SK-N-MC (cell line): ENCODE measurements at regions not wholly inside any gene's neighbourhood (a gene's known extent, or its start where the extent isn't known, plus 50 kb on each side); places are given as distances from the start of the nearest gene placed in this dataset.

Source experiments
- DNase-seq: peaks from one replicate; pipeline ENCODE4 v3.0.0-alpha.2; 2011; ENCODE audit warnings: low read depth, low spot score
- H3K27ac ChIP-seq: fragments of 200-600 bp; sonication (generic); 2 replicates; pipeline ENCODE4 v1.5.1; 2016; ENCODE audit warnings: mixed run types
- H3K36me3 ChIP-seq: fragments of 200-600 bp; sonication (generic); 2 replicates; pipeline ENCODE4 v1.6.1; 2017; ENCODE audit warnings: antibody characterized with exemption, low read length, mixed read lengths; ENCODE audit not compliant: insufficient read depth
- H3K4me3 ChIP-seq: fragments of 200-600 bp; sonication (generic); 2 replicates; pipeline ENCODE4 v1.5.1; 2016
- H3K9ac ChIP-seq: fragments of 200-600 bp; sonication (generic); 2 replicates; pipeline ENCODE4 v1.8.0; 2017; ENCODE audit warnings: mixed run types, mixed read lengths; ENCODE audit not compliant: insufficient read length
- H3K9me3 ChIP-seq: fragments of 200-600 bp; sonication (generic); 2 replicates; pipeline ENCODE4 v1.6.1; 2017; ENCODE audit warnings: low read depth, mild to moderate bottlenecking, antibody characterized with exemption, low read length, moderate library complexity, mixed read lengths
- EZH2 ChIP-seq: fragments of 200-600 bp; sonication (generic); IDR thresholded peaks from one replicate; pipeline ENCODE4 v1.6.1; 2017; ENCODE audit warnings: antibody characterized with exemption
- FOXP2 ChIP-seq: optimal IDR thresholded peaks from 2 replicates; pipeline ENCODE3; 2011; ENCODE audit warnings: mild to moderate bottlenecking, moderate library complexity; ENCODE audit not compliant: insufficient read depth; ENCODE audit errors: extremely low read length, control extremely low read depth
- POLR2AphosphoS5 ChIP-seq: IDR thresholded peaks from 2 replicates; pipeline ENCODE4 v1.6.1; 2012; ENCODE audit warnings: mild to moderate bottlenecking, low read depth, low read length, borderline replicate concordance

- H3K9ac ChIP-seq: no peak overlapping the region
- no peaks in the 10 kb centered on the region for H3K9me3 ChIP-seq
- no peak for DNase-seq
- H3K36me3 ChIP-seq: no peaks in the 10 kb centered on the region
- H3K27ac ChIP-seq: no peak overlapping the region
- H3K4me3 ChIP-seq: no peak overlapping the region
- TF ChIP-seq FOXP2 (no peak), EZH2 (no peak), POLR2AphosphoS5 (no peak)
Observed at GRCh38 chr16:26752166-26752565, 314.6 kb upstream of the C16orf82 start.

- DNase-seq: no peak
- TF ChIP-seq POLR2AphosphoS5 (no peak), FOXP2 (no peak), EZH2 (no peak)
- Histone ChIP-seq H3K9me3 (no peaks in the 10 kb centered on the region), H3K27ac (no peak overlapping the region), H3K9ac (no peak overlapping the region), H3K4me3 (no peak overlapping the region), H3K36me3 (no peaks in the 10 kb centered on the region)
Observed at GRCh38 chr16:26756633-26757032, 310.1 kb upstream of the C16orf82 start.

DNA sequence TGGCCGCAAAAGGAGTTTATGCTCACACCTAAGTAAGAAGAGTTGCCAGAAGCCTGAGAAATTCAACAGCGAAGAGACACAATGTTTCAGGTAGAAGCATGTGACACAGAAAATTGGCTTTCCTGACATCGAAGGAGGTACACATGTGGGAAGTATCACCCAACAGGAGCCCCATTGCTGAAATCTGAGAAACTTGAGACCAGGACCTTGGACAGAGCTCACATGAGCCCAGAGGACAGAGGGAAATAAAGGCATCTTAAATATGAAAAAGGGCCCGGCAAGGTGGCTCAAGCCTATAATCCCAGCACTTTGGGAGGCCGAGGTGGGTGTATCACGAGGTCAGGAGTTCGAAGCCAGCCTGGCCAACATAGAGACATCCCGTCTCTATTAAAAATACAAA, 304.1 kb upstream of the C16orf82 start:
- DNase-seq: no peak
- Histone ChIP-seq H3K36me3 (no peaks in the 10 kb centered on the region), H3K4me3 (no peak overlapping the region), H3K27ac (no peak overlapping the region), H3K9ac (no peak overlapping the region), H3K9me3 (no peaks in the 10 kb centered on the region)
- TF ChIP-seq POLR2AphosphoS5 (no peak), EZH2 (no peak), FOXP2 (no peak)

DNA sequence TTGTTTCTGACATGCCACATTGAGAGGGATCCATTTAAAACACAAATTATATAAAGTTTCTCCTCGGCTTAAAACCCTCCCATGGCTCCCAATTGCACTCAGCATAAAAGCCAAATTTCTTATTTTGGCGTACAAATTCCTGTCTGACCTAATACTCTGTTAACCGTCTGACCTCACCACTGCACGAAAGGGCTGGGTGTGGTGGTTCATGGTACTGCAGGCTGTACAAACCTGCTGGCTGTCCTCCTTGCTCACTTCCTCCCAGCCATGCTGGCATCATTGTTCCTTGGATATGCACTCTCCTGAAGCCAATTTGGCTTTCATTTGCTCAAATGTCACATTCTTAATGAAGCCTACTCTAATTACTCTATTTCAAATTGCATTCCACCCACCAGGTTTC, 301.6 kb upstream of the C16orf82 start:
- Histone ChIP-seq H3K27ac (no peak overlapping the region), H3K4me3 (no peak overlapping the region), H3K9ac (no peak overlapping the region), H3K9me3 (no peaks in the 10 kb centered on the region), H3K36me3 (no peaks in the 10 kb centered on the region)
- TF ChIP-seq FOXP2: no peak
- TF ChIP-seq POLR2AphosphoS5: no peak
- no peak for TF ChIP-seq EZH2
- no peak for DNase-seq

GRCh38 chr16:26768385-26769010, 298.2 kb upstream of the C16orf82 start:
- no peak for DNase-seq
- no peak overlapping the region for H3K4me3 ChIP-seq
- no peak overlapping the region for H3K27ac ChIP-seq
- H3K9ac ChIP-seq: no peak overlapping the region
- TF ChIP-seq EZH2 (no peak), FOXP2 (no peak), POLR2AphosphoS5 (no peak)
- H3K9me3 ChIP-seq: no peaks in the 10 kb centered on the region
- no peaks in the 10 kb centered on the region for H3K36me3 ChIP-seq

DNA sequence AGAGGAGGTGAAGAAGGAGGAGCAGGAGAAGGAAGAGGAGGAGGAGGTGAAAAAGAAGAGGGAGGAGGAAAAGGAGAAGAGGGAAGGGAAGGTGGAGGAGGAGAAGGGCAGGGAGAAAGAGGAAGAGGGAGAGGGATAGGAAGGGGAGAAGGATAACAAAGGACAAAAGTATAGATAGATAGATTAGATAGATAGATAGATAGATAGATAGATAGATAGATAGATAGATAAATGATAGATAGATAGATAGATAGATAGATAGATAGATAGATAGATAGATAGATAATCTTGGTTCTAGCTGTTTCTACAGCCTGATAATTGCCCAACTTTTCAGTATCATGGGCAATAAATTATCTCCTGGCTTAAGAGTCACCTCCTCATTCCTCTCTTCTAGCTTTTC, 296.2 kb upstream of the C16orf82 start:
- no peak overlapping the region for H3K27ac ChIP-seq
- no peaks in the 10 kb centered on the region for H3K36me3 ChIP-seq
- H3K9ac ChIP-seq: no peak overlapping the region
- TF ChIP-seq EZH2 (no peak), POLR2AphosphoS5 (no peak)
- no peak overlapping the region for H3K4me3 ChIP-seq
- DNase-seq: no peak
- no peaks in the 10 kb centered on the region for H3K9me3 ChIP-seq

DNA sequence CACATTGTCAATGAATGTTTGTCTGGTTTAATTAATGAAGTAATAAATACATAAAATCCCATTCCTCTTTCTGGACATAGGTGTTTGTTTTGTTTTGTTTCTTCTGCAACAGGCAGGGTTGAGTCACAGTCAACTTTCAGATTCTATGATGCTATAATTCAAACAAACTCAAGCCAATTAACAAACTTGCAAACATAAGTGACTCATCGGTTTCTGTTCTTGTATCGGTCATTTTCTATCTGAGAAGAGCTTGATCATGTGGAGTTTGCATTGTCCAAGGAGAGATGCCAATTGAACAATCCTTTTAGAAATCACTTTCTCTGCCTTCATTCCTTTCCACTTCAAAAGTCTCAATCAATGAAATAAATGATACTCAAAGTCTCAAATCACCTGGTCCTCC, 294.2 kb upstream of the C16orf82 start:
- H3K4me3 ChIP-seq: no peak overlapping the region
- no peaks in the 10 kb centered on the region for H3K9me3 ChIP-seq
- no peak overlapping the region for H3K27ac ChIP-seq
- no peaks in the 10 kb centered on the region for H3K36me3 ChIP-seq
- TF ChIP-seq FOXP2 (no peak), POLR2AphosphoS5 (no peak), EZH2 (no peak)
- no peak for DNase-seq
- H3K9ac ChIP-seq: no peak overlapping the region

DNA sequence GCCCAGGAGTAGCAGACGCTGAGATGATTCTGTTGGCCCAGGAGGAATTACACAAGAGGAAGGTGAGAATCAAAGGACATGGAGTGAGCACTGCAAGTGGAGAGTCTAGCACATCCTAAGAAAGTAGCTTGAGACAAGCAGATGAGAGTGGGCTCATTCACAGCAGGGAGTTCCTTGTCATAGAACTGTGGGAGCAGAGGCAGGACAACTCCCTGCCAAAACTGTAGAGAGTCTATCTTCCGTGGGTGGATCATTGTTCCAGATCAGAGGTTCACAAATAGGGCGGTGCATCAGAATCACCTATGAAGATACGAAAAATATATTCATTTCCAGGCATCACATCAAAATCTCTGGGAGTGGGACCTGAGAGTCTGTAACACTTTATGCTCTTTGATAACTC, 288.9 kb upstream of the C16orf82 start:
- no peak for TF ChIP-seq POLR2AphosphoS5
- TF ChIP-seq FOXP2: no peak
- TF ChIP-seq EZH2: no peak
- Histone ChIP-seq H3K27ac (no peak overlapping the region), H3K9me3 (no peaks in the 10 kb centered on the region), H3K4me3 (no peak overlapping the region), H3K36me3 (no peaks in the 10 kb centered on the region), H3K9ac (no peak overlapping the region)
- no peak for DNase-seq

GRCh38 chr16:26787924-26788323, 278.8 kb upstream of the C16orf82 start:
- Histone ChIP-seq H3K27ac (no peak overlapping the region), H3K9me3 (no peaks in the 10 kb centered on the region), H3K9ac (no peak overlapping the region), H3K4me3 (no peak overlapping the region), H3K36me3 (no peaks in the 10 kb centered on the region)
- TF ChIP-seq EZH2: no peak
- no peak for TF ChIP-seq POLR2AphosphoS5
- TF ChIP-seq FOXP2: no peak
- DNase-seq: no peak
